ENCODE measurements at regions not wholly inside any gene's neighbourhood (a gene's known extent, or its start where the extent isn't known, plus 50 kb on each side); places are given as distances from the start of the nearest gene placed in this dataset.

GRCh38 chr5:68771732-68772131 is 322.1 kb upstream of the SLC30A5 start:
- no peaks in the 10 kb centered on the region for H3K36me3 ChIP-seq
- H3K9me3 ChIP-seq, result no peaks in the 10 kb centered on the region
- WGBS, 2 donors, result 62 to 70% methylated on average over 3 of the region's 3 CpGs
- H3K27me3 ChIP-seq, result no peaks in the 10 kb centered on the region
- no peaks in the 10 kb centered on the region for H3K4me1 ChIP-seq
- no peak for TF ChIP-seq EP300 (IDR thresholded peaks at IDR 0.05)
- no peak for TF ChIP-seq POLR2AphosphoS5 (IDR thresholded peaks at IDR 0.05)
- TF ChIP-seq POLR2A (IDR thresholded peaks at IDR 0.05), result no peak
- no peak for TF ChIP-seq CTCF (IDR thresholded peaks at IDR 0.05)
- DNase-seq (no peak), ATAC-seq (ENCODE audit: low FRiP score in 2 of 2) (no peak)
- H3K4me3 ChIP-seq, result no peak overlapping the region
- no peak overlapping the region for H3K27ac ChIP-seq

GRCh38 chr5:68776381-68776780 is 317.4 kb upstream of the SLC30A5 start:
- Histone ChIP-seq H3K36me3 (no peaks in the 10 kb centered on the region), H3K9me3 (no peaks in the 10 kb centered on the region), H3K27me3 (no peaks in the 10 kb centered on the region), H3K27ac (no peak overlapping the region), H3K4me3 (no peak overlapping the region), H3K4me1 (no peaks in the 10 kb centered on the region)
- TF ChIP-seq CTCF (IDR thresholded peaks at IDR 0.05) (no peak), POLR2AphosphoS5 (IDR thresholded peaks at IDR 0.05) (no peak), EP300 (IDR thresholded peaks at IDR 0.05) (no peak), POLR2A (IDR thresholded peaks at IDR 0.05) (no peak)
- DNase-seq (no peak), ATAC-seq (ENCODE audit: low FRiP score in 2 of 2) (no peak)
- WGBS, 2 donors, result 91 to 94% methylated on average over 3 of the region's 3 CpGs

GRCh38 chr5:68777135-68777534 is 316.7 kb upstream of the SLC30A5 start:
- DNase-seq (no peak), ATAC-seq (ENCODE audit: low FRiP score in 2 of 2) (no peak)
- H3K9me3 ChIP-seq, result no peaks in the 10 kb centered on the region
- H3K27me3 ChIP-seq, result no peaks in the 10 kb centered on the region
- H3K4me3 ChIP-seq, result no peak overlapping the region
- no peaks in the 10 kb centered on the region for H3K36me3 ChIP-seq
- no peak overlapping the region for H3K27ac ChIP-seq
- TF ChIP-seq EP300 (IDR thresholded peaks at IDR 0.05) (no peak), POLR2AphosphoS5 (IDR thresholded peaks at IDR 0.05) (no peak), CTCF (IDR thresholded peaks at IDR 0.05) (no peak), POLR2A (IDR thresholded peaks at IDR 0.05) (no peak)
- H3K4me1 ChIP-seq, result no peaks in the 10 kb centered on the region
- 74 to 79% methylated on average over 2 of the region's 2 CpGs for WGBS, 2 donors

- ATAC-seq (ENCODE audit: low FRiP score in 2 of 2) (no peak), DNase-seq (no peak)
- Histone ChIP-seq H3K36me3 (no peaks in the 10 kb centered on the region), H3K4me3 (no peak overlapping the region), H3K27me3 (no peaks in the 10 kb centered on the region), H3K4me1 (no peaks in the 10 kb centered on the region), H3K27ac (no peak overlapping the region), H3K9me3 (no peaks in the 10 kb centered on the region)
- TF ChIP-seq EP300 (IDR thresholded peaks at IDR 0.05) (no peak), POLR2A (IDR thresholded peaks at IDR 0.05) (no peak), POLR2AphosphoS5 (IDR thresholded peaks at IDR 0.05) (no peak), CTCF (IDR thresholded peaks at IDR 0.05) (no peak)
These were observed 315.3 kb upstream of the SLC30A5 start for GRCh38 chr5:68778484-68778883.

GRCh38 chr5:68780299-68780955 is 313.4 kb upstream of the SLC30A5 start:
- Histone ChIP-seq H3K9me3 (peaks cover 0 to 3% (median 0%) of the 10 kb centered on the region in 4 donors), H3K4me3 (no peak overlapping the region), H3K4me1 (no peaks in the 10 kb centered on the region), H3K27me3 (no peaks in the 10 kb centered on the region), H3K36me3 (no peaks in the 10 kb centered on the region), H3K27ac (no peak overlapping the region)
- no peak for ATAC-seq (ENCODE audit: low FRiP score in 2 of 2)
- WGBS, 2 donors, result 64 to 88% methylated on average over 1 of the region's 1 CpG
- DNase-seq, result no peak
- TF ChIP-seq POLR2A (IDR thresholded peaks at IDR 0.05) (no peak), EP300 (IDR thresholded peaks at IDR 0.05) (no peak), POLR2AphosphoS5 (IDR thresholded peaks at IDR 0.05) (no peak), CTCF (IDR thresholded peaks at IDR 0.05) (no peak)

Measured in upper lobe of left lung (tissue), 6 donors.